IMR-90 (cell line): ENCODE measurements at regions not wholly inside any gene's neighbourhood (a gene's known extent, or its start where the extent isn't known, plus 50 kb on each side); places are given as distances from the start of the nearest gene placed in this dataset.

Experiments used
- BHLHE40 ChIP-seq: fragments of 150-350 bp; IDR thresholded peaks from 2 replicates; pipeline ENCODE4 v1.6.1; 2016; ENCODE audit warnings: mild to moderate bottlenecking, low read depth, low read length
- CEBPB ChIP-seq: IDR thresholded peaks from 2 replicates; pipeline ENCODE4 v1.6.1; 2012; ENCODE audit warnings: low read depth, low read length, improper control_type of control experiment
- CTCF ChIP-seq: conservative IDR thresholded peaks from 2 replicates; pipeline ENCODE4 v1.5.1; 2012; ENCODE audit warnings: mild to moderate bottlenecking, low read depth, low read length, improper control_type of control experiment
- ELK1 ChIP-seq: fragments of 150-350 bp; IDR thresholded peaks from 2 replicates; pipeline ENCODE4 v1.6.1; 2016; ENCODE audit warnings: low read depth, mild to moderate bottlenecking, low read length, moderate library complexity, borderline replicate concordance
- FOS ChIP-seq: fragments of 150-350 bp; IDR thresholded peaks from 2 replicates; pipeline ENCODE4 v1.6.1; 2016; ENCODE audit warnings: low read depth, low read length
- MAFK ChIP-seq: IDR thresholded peaks from 2 replicates; pipeline ENCODE4 v1.6.1; 2012; ENCODE audit warnings: low read depth, low read length, improper control_type of control experiment
- MXI1 ChIP-seq: IDR thresholded peaks from 2 replicates; pipeline ENCODE4 v1.6.1; 2012; ENCODE audit warnings: low read depth, mild to moderate bottlenecking, low read length, moderate library complexity, borderline replicate concordance
- POLR2A ChIP-seq: IDR thresholded peaks from 2 replicates; pipeline ENCODE4 v1.6.1; 2012; ENCODE audit warnings: mild to moderate bottlenecking, low read depth, low read length
- RAD21 ChIP-seq: IDR thresholded peaks from 2 replicates; pipeline ENCODE4 v1.6.1; 2012; ENCODE audit warnings: low read length, improper control_type of control experiment
- RFX5 ChIP-seq: IDR thresholded peaks from 2 replicates; pipeline ENCODE4 v1.8.0; 2012; ENCODE audit warnings: low read depth, mild to moderate bottlenecking, low read length, moderate library complexity
- SMC3 ChIP-seq: fragments of 150-350 bp; IDR thresholded peaks from 2 replicates; pipeline ENCODE4 v1.6.1; 2016; ENCODE audit warnings: low read depth, mild to moderate bottlenecking, antibody characterized with exemption, low read length, moderate library complexity
- USF2 ChIP-seq: fragments of 150-350 bp; IDR thresholded peaks from 2 replicates; pipeline ENCODE4 v1.6.1; 2017; ENCODE audit warnings: mild to moderate bottlenecking, antibody characterized with exemption, low read length, low read depth

GRCh38 chr13:52949742-52950141 is 78.9 kb upstream of the OLFM4 start:
- no peak for TF ChIP-seq POLR2A
- no peak for TF ChIP-seq CTCF
- no peak for TF ChIP-seq RFX5
- no peak for TF ChIP-seq CEBPB
- no peak for TF ChIP-seq ELK1
- no peak for TF ChIP-seq FOS
- no peak for TF ChIP-seq SMC3
- no peak for TF ChIP-seq BHLHE40
- TF ChIP-seq RAD21, result no peak
- TF ChIP-seq MXI1, result no peak
- TF ChIP-seq USF2, result no peak
- TF ChIP-seq MAFK, result no peak
